Prostate gland (tissue), 2 donors: ENCODE measurements at regions not wholly inside any gene's neighbourhood (a gene's known extent, or its start where the extent isn't known, plus 50 kb on each side); places are given as distances from the start of the nearest gene placed in this dataset.

Experiments
- DNase-seq: peaks from one replicate; pipeline ENCODE4 v3.0.0-alpha.2; 2019; ENCODE audit warnings: low spot score
- H3K27ac ChIP-seq, 2 donors: fragments of 200-600 bp; sonication (generic); 2 replicates each; pipeline ENCODE4 v1.5.1; 2017 to 2019
- H3K27me3 ChIP-seq: fragments of 200-600 bp; sonication (generic); replicated peaks from 2 replicates; pipeline ENCODE4 v1.5.1; 2019; ENCODE audit not compliant: insufficient read depth
- H3K36me3 ChIP-seq, 2 donors: fragments of 200-600 bp; sonication (generic); 1 replicate in 1 of 2; 2 replicates in 1 of 2; pipeline versions ENCODE4 v1.5.1 to v1.8.1; 2017 to 2019
- H3K4me1 ChIP-seq: fragments of 200-600 bp; sonication (generic); replicated peaks from 2 replicates; pipeline ENCODE4 v1.5.1; 2019
- H3K4me3 ChIP-seq, 2 donors: fragments of 200-600 bp; sonication (generic); 2 replicates each; pipeline ENCODE4 v1.5.1; 2017 to 2019
- H3K9me3 ChIP-seq: fragments of 200-600 bp; sonication (generic); 2 replicates; pipeline ENCODE4 v1.5.1; 2017
- POLR2A ChIP-seq: fragments of 450-650 bp; IDR thresholded peaks from one replicate; pipeline ENCODE4 v1.6.1; 2016; ENCODE audit warnings: antibody characterized with exemption, mild to moderate bottlenecking
- POLR2AphosphoS5 ChIP-seq: sonication (generic); formaldehyde crosslinking; IDR thresholded peaks from one replicate; pipeline ENCODE4 v1.6.1; 2017; ENCODE audit warnings: antibody characterized with exemption
- WGBS: methylation state at CpG from one replicate; pipeline ENCODE4 v1.1.5; 2018; 5-methylcytosine and 5-hydroxymethylcytosine counted together
- intact Hi-C: fragments of 100-400 bp; cut with DNase I; formaldehyde crosslinking; loops from one replicate; pipeline ENCODE4 v1.14.2; 2022
- TF ChIP-seq, protein P1 (sequence below), 4 experiments: fragments of 200-600 bp in 2 of 4; fragments of 450-650 bp in 2 of 4; sonication (generic) in 2 of 4; IDR thresholded peaks; 1 replicate in 3 of 4; 2 replicates in 1 of 4; pipeline ENCODE4 v1.5.1; 2016 to 2019; ENCODE audit warnings: antibody characterized with exemption in 4 of 4, mild to moderate bottlenecking in 2 of 4, moderate library complexity in 2 of 4

DNA sequence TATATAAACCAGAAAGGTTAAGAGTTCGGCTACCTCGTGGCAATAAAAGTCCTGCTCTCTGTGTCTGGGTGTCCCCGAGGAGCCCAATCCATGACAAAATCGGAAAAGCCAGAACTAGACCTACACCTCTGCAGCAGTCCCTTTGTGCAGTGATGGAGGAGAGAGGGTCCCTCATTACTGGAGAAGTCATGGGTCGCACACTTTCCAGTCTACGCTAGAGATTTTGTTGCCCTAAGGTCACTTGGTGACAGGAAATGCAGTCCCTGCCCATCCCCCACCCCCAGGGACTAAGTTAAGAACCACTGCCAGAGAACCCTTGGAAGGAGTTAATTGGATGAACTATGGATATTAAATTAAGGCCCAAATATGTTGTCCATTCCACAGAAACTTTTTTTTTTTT is 104.4 kb upstream of the ATF7IP start:
- Histone ChIP-seq H3K4me1 (peaks cover 16% of the 10 kb centered on the region), H3K9me3 (no peaks in the 10 kb centered on the region), H3K27me3 (no peaks in the 10 kb centered on the region), H3K27ac (peak overlapping the region; percentile 70 to 83), H3K4me3 (peak overlapping the region in 1 of 2 donors; percentile 8), H3K36me3 (no peaks in the 10 kb centered on the region)
- intact Hi-C loops = no loop called here
- WGBS = 57% methylated on average over 6 of the region's 6 CpGs
- TF ChIP-seq POLR2AphosphoS5 (no peak), POLR2A (no peak)
- TF ChIP-seq, protein P1, sequence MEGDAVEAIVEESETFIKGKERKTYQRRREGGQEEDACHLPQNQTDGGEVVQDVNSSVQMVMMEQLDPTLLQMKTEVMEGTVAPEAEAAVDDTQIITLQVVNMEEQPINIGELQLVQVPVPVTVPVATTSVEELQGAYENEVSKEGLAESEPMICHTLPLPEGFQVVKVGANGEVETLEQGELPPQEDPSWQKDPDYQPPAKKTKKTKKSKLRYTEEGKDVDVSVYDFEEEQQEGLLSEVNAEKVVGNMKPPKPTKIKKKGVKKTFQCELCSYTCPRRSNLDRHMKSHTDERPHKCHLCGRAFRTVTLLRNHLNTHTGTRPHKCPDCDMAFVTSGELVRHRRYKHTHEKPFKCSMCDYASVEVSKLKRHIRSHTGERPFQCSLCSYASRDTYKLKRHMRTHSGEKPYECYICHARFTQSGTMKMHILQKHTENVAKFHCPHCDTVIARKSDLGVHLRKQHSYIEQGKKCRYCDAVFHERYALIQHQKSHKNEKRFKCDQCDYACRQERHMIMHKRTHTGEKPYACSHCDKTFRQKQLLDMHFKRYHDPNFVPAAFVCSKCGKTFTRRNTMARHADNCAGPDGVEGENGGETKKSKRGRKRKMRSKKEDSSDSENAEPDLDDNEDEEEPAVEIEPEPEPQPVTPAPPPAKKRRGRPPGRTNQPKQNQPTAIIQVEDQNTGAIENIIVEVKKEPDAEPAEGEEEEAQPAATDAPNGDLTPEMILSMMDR (IDR thresholded peaks at IDR 0.05) = no peak
- DNase-seq = no peak

DNA sequence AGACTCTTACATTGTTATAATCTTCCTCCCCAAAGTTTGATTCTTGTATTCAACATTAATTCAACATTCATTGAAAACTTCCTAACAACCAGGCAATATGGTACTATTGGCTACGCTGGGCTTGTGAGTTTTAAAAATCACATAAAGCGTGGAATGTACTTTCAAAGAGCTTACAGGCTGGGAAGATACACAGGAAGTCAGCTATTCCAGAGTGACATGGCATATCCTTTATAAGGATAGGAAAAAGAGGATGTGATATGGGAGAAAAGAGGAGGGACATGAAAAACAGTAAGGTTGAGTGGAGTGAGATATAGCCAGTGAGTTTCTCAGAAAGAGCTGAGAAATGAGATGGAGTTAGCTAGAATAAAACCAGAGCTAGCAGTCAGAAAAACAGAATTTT is 103.6 kb upstream of the ATF7IP start:
- DNase-seq = no peak
- no peaks in the 10 kb centered on the region for H3K9me3 ChIP-seq
- H3K4me1 ChIP-seq = peaks cover 15% of the 10 kb centered on the region
- H3K4me3 ChIP-seq = no peak overlapping the region
- no peaks in the 10 kb centered on the region for H3K36me3 ChIP-seq
- WGBS = 82% methylated on average over 2 of the region's 2 CpGs
- no peak overlapping the region for H3K27ac ChIP-seq
- TF ChIP-seq, protein P1 (IDR thresholded peaks at IDR 0.05) = no peak
- TF ChIP-seq POLR2A (no peak), POLR2AphosphoS5 (no peak)
- intact Hi-C loops = no loop called here
- no peaks in the 10 kb centered on the region for H3K27me3 ChIP-seq

DNA sequence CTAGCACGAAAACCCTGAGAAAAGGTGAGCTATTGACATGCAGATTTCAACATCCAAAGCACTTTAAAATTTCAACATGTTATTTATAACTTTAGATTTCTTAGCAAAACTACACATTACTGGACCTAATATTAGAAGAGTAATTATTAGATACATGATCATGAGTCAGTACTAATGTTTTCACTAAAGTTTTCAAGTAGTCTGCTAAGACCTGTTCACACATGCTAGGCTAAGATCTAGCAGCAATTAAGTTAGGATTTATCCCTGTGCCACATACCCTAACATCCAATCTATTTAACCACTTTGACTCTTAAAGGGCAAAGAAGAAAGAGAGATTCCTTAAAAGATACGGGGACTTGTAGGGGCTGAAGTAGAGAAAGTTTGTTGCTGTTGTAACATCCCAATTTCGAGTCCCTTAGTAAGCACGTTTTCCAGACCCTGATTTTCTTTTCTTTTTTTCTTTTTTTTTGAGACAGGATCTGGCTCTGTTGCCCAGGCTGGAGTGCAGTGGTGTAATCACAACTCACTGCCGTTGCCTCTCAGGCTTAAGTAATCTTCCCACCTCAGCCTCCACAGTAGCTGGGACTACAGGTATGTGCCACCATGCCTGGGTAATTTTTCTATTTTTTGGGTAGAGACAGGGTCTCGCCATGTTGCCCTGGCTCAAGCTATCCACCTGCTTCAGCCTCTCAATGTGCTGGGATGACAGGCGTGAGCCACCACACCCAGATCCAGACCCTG is 102.5 kb upstream of the ATF7IP start:
- H3K4me1 ChIP-seq = peaks cover 9% of the 10 kb centered on the region
- no peak for DNase-seq
- WGBS = 73% methylated on average over 7 of the region's 7 CpGs
- H3K4me3 ChIP-seq = no peak overlapping the region
- H3K27ac ChIP-seq = no peak overlapping the region
- TF ChIP-seq, protein P1 (IDR thresholded peaks at IDR 0.05) = no peak
- TF ChIP-seq POLR2A (no peak), POLR2AphosphoS5 (no peak)
- no peaks in the 10 kb centered on the region for H3K27me3 ChIP-seq
- intact Hi-C loops = no loop called here
- H3K36me3 ChIP-seq = no peaks in the 10 kb centered on the region
- no peaks in the 10 kb centered on the region for H3K9me3 ChIP-seq

DNA sequence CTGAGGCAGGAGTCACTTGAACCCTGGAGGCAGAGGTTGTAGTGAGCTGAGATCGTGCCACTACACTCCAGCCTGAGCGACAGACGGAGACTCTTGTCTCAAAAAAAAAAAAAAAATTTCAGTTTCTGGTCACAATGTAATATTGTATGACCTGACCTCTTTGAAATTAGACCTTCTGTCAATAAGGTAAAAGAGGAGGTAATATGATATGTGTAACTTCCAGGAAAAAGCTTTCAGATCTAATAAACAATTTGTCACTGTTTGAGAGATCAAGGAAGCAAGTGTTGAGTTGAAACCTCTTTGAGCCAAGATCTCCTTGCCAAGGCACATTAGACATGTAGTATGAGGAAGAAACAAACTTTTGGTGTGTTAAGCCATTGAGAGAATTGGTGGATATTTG is 101.7 kb upstream of the ATF7IP start:
- H3K9me3 ChIP-seq = no peaks in the 10 kb centered on the region
- H3K27me3 ChIP-seq = no peaks in the 10 kb centered on the region
- WGBS = 93% methylated on average over 3 of the region's 3 CpGs
- peaks cover 9% of the 10 kb centered on the region for H3K4me1 ChIP-seq
- no peak overlapping the region for H3K4me3 ChIP-seq
- H3K36me3 ChIP-seq = no peaks in the 10 kb centered on the region
- intact Hi-C loops = no loop called here
- TF ChIP-seq, protein P1 (IDR thresholded peaks at IDR 0.05) = no peak
- no peak for TF ChIP-seq POLR2AphosphoS5
- TF ChIP-seq POLR2A = no peak
- DNase-seq = no peak
- no peak overlapping the region for H3K27ac ChIP-seq

DNA sequence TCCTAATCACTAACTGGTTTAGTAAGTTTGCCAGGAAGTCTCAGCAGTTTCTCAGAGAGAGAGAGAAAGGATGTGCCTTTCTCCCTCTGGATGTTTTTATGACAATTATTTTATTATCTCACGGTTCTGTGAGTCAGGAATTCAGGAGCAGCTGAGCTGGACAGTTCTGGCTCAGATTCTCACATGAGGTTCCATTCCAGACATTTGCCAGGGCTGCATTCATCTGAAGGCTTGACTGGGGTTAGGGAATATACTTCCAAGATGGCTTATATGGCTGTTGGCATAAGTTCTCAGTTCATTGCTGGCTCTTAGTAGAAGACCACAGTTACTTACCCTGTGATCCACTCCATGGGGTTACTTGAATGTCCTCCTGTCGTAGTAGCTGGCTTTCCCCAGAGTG is 101.2 kb upstream of the ATF7IP start:
- Histone ChIP-seq H3K27me3 (no peaks in the 10 kb centered on the region), H3K9me3 (no peaks in the 10 kb centered on the region), H3K4me3 (no peak overlapping the region), H3K4me1 (peaks cover 9% of the 10 kb centered on the region), H3K27ac (no peak overlapping the region), H3K36me3 (no peaks in the 10 kb centered on the region)
- intact Hi-C loops = no loop called here
- 74% methylated on average over 2 of the region's 2 CpGs for WGBS
- DNase-seq = no peak
- no peak for TF ChIP-seq POLR2AphosphoS5
- no peak for TF ChIP-seq POLR2A
- TF ChIP-seq, protein P1 (IDR thresholded peaks at IDR 0.05) = no peak
